SH-SY5Y (cell line): ENCODE measurements at regions not wholly inside any gene's neighbourhood (a gene's known extent, or its start where the extent isn't known, plus 50 kb on each side); places are given as distances from the start of the nearest gene placed in this dataset.

ENCODE experiments used
- GATA2 ChIP-seq: IDR thresholded peaks from 2 replicates; pipeline ENCODE4 v1.6.1; 2011; ENCODE audit warnings: mild to moderate bottlenecking, low read depth, low read length
- GATA3 ChIP-seq: IDR thresholded peaks from 2 replicates; pipeline ENCODE4 v1.6.1; 2011; ENCODE audit warnings: low read depth, mild to moderate bottlenecking, low read length, moderate library complexity

DNA sequence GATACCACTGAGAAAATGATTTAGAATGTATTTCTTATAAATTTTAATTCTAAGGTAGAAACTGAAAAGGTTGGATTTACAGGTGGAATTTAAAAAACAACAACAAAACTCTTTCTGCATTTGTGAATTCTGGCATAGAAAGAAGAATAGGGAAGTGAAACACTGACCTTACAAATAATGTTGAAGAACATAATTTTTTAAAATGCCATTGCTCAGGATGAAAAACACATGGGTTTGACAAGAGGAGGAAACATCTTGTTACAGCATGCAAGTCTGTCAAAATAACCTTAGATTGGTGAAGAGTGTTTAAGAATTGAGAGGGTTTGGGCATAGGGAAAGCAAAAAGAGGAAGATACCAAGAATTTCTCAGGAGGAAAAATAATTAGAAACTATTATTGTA is 184.3 kb downstream of the UBE2E3 start:
- no peak for TF ChIP-seq GATA3
- no peak for TF ChIP-seq GATA2

DNA sequence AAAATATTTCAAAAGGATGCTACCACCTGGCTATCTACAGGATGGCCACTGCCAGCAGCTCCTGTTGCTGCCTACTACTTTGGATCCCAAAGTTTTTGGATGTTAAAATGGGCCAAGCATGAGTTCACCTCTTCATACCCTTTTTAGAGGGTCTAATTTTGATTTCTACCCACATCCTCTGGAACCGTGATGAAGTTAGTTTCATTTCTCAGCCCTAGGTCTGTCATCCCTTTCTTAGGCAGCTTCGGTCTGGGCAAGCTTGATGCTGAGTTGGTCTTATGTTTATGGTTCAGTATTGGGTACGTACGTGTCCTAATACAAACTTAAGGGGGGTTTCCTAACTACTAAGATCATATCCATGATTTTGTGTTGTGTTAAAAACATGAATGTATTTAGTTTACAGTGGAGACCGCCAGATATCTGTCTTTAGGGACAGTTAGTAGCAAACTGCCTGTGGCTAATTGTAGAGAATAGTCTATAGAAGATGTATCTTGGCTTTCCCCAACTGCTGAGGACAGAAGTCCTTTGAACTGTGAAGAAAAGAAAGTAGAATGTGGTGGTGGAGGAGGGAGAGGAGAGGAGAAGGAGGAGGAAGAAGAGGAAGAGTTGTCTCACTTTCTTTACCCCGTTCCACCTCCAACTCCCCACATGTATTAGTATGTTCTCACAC is 184.9 kb downstream of the UBE2E3 start:
- TF ChIP-seq GATA2 (no peak), GATA3 (no peak)

DNA sequence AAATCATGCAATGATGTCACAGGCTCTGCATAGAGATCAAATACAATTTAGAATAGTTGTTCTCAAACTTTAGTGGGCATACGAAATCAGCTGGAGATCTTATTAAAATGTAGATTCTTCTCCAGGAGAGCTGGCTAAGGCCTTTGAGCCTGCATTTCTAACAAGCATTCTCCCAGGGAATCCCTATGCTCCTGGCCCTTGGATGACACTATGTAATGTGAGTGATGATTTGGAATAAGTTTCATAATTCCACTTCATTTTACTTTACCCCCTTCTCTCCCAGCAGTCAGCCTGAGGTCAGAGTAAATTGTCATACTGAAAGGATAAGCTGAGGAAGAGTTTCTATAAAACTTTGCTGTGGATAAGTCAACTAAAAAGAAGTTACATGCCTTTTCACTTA is 189.1 kb downstream of the UBE2E3 start:
- TF ChIP-seq GATA3 (no peak), GATA2 (no peak)

DNA sequence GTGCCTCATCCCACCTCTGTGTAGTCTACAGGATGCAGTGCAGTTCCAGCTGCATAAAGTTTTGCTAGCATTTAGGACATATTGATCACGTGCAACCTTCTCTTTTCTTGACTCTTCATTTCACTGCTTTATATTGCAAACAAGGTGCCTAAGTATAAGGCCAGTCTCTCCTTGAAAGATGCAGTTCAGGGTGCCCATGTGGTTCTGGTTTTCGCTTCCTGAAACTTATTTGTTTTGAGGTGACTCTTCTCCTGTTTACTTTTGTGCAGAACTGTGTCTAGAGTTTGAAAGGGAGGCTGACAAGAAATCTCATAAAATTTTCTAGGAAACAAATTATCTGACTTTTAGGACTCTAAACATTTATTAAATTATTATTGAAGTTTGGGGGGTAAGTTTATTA is 189.9 kb downstream of the UBE2E3 start:
- TF ChIP-seq GATA2 = no peak
- no peak for TF ChIP-seq GATA3

DNA sequence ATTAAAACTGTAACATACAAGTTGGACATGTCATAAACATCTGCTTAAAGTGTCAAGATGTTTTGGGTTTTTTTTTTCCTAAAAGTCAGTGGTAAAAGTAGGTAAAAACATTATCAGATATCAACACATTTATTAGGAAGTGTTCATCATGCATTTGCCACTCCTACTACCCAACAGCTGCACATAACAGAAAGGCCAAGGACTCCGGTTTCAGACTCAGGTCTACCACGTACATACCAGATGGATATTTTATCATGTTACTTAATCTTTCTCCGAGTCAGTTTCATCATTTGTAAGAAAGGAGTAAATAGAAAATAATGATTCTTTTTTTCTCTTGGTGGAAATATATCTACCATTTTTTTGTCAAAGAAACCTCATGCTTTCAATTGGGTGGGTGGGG is 192.3 kb downstream of the UBE2E3 start:
- TF ChIP-seq GATA3 (no peak), GATA2 (no peak)

DNA sequence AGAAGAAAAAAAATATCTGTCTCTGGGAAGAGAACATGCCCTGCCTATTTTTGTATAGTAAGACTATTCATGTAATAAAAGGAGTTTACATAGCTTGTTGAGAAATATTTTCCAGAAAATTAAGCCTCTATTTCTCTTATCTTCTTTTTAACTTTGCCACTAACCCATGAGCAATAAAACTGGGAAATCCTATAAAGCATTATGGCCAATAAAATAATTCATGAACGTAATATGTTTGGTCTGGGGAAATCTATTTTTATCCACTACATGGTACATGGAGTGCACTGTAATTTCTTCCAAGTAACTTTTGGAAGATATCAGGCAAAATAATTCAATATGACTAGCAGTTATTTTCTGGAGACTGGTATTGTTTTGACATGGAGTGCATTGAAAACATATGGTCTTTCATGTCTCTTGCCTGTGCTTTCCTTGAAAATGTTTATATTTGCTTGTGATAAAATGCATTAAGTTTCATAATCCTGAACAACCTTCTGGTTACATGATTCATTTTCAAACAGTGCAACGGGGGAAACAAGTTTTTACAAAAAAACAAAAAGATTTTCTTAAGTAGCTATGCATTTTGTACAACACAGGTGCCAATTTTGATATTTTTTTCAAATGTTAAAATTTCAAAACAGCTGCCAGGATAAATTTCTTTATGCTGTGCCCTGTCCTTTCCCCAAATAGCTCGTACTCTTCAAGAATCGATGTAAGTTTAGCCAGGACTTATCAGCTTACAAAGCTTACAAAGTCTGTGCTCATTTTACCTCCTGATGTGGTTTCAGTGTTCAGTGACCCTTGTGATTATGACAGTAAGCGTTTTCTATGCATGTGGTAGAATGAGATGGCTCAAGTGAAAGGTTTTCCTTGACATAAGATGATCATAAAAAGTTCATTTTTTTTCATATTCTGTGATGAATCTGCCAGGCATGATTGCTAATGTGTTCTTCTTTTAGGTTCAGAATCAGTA is 194.5 kb downstream of the UBE2E3 start:
- TF ChIP-seq GATA2 (no peak), GATA3 (no peak)

DNA sequence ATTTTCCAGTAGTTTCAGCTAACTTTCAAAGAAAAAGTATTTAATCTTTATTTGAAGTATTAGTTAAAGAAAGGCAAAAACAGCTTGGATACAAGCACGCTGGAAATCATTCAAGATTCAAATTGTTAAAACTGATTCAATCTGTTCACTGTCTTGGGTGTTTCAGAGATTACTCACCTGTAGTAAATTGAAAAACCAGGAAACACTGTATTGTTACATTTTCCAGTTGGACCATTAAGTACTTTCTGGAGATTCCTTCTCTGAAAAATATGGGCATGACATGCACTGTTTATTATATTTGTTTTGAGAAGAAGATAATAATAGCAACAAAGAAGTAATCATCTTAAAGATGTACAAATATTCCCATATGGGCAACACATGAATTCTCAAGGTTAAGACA is 196.1 kb downstream of the UBE2E3 start:
- TF ChIP-seq GATA2 = no peak
- TF ChIP-seq GATA3 = no peak

DNA sequence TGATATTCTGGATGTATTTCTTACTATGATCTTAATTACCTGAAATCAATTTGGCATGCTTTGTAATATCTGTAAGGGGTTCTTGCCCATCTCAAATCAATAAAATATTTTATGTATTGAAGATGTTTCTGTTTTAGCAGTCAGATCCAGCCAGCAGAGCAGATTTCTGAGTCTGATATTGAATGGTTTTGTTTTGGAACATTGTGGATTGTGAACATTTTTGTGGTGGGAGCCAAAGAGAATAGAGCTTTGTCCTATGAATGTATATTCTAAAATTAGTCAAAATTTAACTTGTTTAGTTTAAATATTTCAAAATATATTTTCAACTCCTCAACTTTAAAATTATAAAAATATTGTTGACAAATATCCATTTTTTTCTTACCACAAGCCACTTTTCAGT is 197.0 kb downstream of the UBE2E3 start:
- TF ChIP-seq GATA3 (no peak), GATA2 (no peak)

DNA sequence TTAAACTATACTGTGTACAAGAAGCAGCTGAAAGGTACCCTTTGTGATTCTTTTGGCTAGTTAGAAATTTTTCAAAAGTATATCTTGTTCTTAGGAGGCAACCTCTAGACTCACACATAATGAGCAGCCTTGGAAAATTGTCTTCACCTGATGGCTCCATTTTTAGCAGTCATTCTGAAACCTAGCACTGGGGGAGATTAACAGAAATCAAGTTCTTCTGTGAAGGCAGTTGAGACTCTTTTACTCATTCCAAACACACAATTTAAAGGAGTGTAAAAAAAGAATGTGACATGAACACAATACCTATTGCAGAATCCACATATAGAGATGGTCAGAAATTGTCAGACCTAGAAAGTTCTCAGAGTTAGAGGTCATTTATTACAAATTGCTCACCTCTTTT is 197.7 kb downstream of the UBE2E3 start:
- TF ChIP-seq GATA3 (no peak), GATA2 (no peak)

DNA sequence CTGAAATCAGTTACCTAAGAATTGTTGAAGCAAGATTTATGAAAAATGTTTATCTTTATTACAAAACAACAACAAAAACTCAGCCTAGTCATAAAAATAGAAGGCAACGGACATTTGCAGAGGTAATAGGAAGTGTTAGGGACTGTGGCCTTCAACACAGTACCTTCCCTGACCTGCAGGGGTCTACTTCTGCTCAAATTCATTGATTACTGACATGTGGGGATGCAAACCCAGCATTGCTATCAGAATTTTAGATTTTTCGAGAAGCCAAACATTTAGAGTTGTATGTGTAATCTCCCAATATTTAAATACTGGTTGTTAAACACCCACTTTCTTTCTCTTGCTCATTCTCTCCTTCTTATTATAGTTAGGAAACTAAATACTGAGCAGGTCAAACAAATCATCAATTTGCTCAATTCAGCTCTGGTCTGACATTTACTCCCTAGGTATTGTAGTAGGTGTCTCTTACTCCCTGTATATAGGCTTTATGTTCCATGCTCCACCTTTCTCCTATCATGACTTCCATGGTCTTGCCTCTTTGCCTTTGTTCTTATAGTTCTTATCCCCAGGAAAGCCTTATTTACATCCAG is 198.5 kb downstream of the UBE2E3 start:
- TF ChIP-seq GATA3 = no peak
- TF ChIP-seq GATA2 = no peak

DNA sequence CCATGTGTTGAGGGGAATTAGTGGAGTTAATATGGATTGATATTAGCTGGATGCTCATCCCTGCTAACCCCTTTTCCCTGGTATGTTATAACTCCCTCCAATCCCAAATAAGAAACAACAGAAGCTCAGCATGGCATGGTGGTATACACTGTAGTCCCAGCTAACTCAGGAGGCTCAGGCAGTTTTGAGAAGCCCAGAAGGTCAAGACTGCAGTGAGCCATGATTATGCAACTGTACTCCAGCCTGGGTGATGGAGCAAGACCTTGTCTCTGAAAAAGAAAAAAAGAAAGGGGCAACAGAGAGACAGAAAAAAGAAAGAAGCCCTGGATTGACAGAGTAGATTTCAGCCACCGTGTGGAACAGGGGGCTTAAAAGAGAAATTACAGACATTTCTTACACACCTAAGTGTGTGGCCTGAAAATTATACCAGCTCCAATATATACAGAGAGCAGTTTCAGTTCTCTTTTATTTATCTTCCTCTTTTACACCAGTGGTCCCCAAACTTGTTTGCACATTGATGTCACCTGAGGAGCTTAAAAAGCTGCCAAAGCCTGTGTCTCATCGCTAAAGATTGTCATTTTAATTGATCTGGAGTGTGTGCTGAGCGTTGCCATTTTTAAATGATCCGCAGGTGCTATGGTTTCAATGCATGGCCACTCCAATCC is 203.6 kb downstream of the UBE2E3 start:
- TF ChIP-seq GATA3 = no peak
- TF ChIP-seq GATA2 = no peak

DNA sequence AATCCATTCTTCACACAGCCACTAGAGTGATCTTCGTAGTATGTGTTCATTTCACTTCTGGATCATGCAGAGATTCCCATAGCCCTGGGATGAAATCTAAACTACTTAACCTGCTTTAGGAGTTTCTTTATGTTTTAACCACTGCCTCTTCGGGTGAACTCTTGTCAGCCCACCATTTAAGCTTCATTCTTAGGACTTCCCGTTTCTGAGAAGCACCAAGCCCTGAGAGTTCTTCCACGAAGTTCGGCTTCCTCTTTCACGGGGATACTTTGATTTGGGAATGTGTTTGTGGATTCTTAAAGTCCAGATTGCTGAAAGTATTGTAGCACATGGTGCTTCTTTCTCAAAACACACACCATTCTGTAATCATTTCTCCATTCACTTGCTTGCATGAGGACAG is 205.0 kb downstream of the UBE2E3 start:
- TF ChIP-seq GATA2 = no peak

DNA sequence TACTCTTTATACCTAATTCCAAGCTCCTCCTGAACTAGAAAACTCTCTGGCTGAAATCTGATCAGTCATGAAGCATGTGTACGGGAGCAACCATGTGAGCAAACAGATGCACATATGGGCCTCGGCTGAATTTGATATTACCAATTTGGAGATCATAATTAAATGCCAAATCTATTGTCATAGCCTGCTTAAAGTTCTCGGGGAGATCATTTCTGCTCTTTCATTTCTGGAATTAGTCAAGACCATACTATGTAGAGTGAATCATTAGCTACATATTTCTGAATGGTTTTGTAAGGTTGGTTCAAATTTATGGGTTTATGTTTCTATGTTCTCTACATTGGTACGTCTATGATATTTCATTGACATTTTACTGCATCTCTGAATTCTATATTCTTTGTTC is 205.5 kb downstream of the UBE2E3 start:
- no peak for TF ChIP-seq GATA2
- TF ChIP-seq GATA3 = no peak

DNA sequence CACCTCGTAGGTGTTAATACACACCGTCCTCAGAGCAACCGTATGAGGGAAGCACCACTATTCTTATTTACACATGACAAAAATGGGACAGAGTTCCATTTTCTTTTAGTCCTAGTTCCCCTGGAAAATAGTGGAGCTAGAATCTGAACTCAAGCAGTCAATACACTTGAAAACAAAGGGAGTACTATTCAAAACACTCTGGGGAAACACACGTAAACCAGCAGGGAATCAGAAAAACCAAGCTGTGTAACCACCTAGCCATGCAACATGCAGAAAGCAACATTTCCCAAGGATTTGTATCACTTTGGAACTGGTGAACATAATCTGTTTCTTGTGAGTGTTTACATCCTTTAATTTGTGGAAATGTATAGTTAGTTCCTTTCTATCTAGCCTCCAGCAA is 208.2 kb downstream of the UBE2E3 start:
- TF ChIP-seq GATA2 (no peak), GATA3 (no peak)
